ENCODE measurements at regions not wholly inside any gene's neighbourhood (a gene's known extent, or its start where the extent isn't known, plus 50 kb on each side); places are given as distances from the start of the nearest gene placed in this dataset.

GRCh38 chr6:111988926-111989325 is 65.0 kb upstream of the CCN6 start:
- no peak for DNase-seq

GRCh38 chr6:111989743-111990142 is 64.2 kb upstream of the CCN6 start:
- DNase-seq, result no peak

GRCh38 chr6:111990214-111990613 is 63.7 kb upstream of the CCN6 start:
- no peak for DNase-seq

GRCh38 chr6:111992851-111993250 is 61.1 kb upstream of the CCN6 start:
- DNase-seq, result no peak

- DNase-seq, result peak; percentile 66
Observed at GRCh38 chr6:111993342-111993741, 60.6 kb upstream of the CCN6 start.

- DNase-seq, result no peak
Observed at GRCh38 chr6:111994791-111995190, 59.1 kb upstream of the CCN6 start.

- DNase-seq, result no peak
Observed at GRCh38 chr6:111995404-111995803, 58.5 kb upstream of the CCN6 start.

GRCh38 chr6:111996144-111996865 is 57.6 kb upstream of the CCN6 start:
- DNase-seq, result no peak

GRCh38 chr6:111997078-111997852 is 56.6 kb upstream of the CCN6 start:
- DNase-seq, result peak; percentile 64

- no peak for DNase-seq
Observed at GRCh38 chr6:111997853-111998208, 56.1 kb upstream of the CCN6 start.

- no peak for DNase-seq
Observed at GRCh38 chr6:112002307-112002706, 51.6 kb upstream of the CCN6 start.
